ENCODE measurements at regions not wholly inside any gene's neighbourhood (a gene's known extent, or its start where the extent isn't known, plus 50 kb on each side); places are given as distances from the start of the nearest gene placed in this dataset.
A peak's percentile ranks its signal among the peaks of the same experiment; 100 is the strongest.
"Not testable (repeated sequence)": the region's sequence is repeated elsewhere in the genome, so short reads cannot be mapped to it uniquely, and the experiment has no call there.

- no peak overlapping the region for H3K4me3 ChIP-seq (ENCODE audit: low read depth, low read length)
- DNase-seq (ENCODE audit: low read depth) = no peak
Measured at GRCh38 chr13:102538938-102539337, 57.8 kb upstream of the TPP2 start.

- H3K4me3 ChIP-seq (ENCODE audit: low read depth, low read length) = no peak overlapping the region
- no peak for DNase-seq (ENCODE audit: low read depth)
Measured at GRCh38 chr13:102536695-102537485, 59.9 kb upstream of the TPP2 start.

- no peak overlapping the region for H3K4me3 ChIP-seq (ENCODE audit: low read depth, low read length)
- DNase-seq (ENCODE audit: low read depth) = no peak
Measured at GRCh38 chr13:102536196-102536595, 60.6 kb upstream of the TPP2 start.

GRCh38 chr13:102530751-102531150 lies 66.0 kb upstream of the TPP2 start:
- no peak overlapping the region for H3K4me3 ChIP-seq (ENCODE audit: low read depth, low read length)
- no peak for DNase-seq (ENCODE audit: low read depth)

GRCh38 chr13:102522251-102522650 lies 74.5 kb upstream of the TPP2 start:
- not testable (repeated sequence) for DNase-seq (ENCODE audit: low read depth); H3K4me3 ChIP-seq (ENCODE audit: low read depth, low read length)

- no peak for DNase-seq (ENCODE audit: low read depth)
Measured at GRCh38 chr13:102517959-102518358, 78.8 kb upstream of the TPP2 start.

GRCh38 chr13:102510072-102510471 lies 86.7 kb upstream of the TPP2 start:
- DNase-seq (ENCODE audit: low read depth) = no peak
- H3K4me3 ChIP-seq (ENCODE audit: low read depth, low read length) = no peak overlapping the region

More at GRCh38 chr13:102517959-102518358, 78.8 kb upstream of the TPP2 start:
- H3K4me3 ChIP-seq (ENCODE audit: low read depth, low read length) = no peak overlapping the region

GRCh38 chr13:102508411-102508810 lies 88.4 kb upstream of the TPP2 start:
- H3K4me3 ChIP-seq (ENCODE audit: low read depth, low read length) = no peak overlapping the region
- no peak for DNase-seq (ENCODE audit: low read depth)

- no peak for DNase-seq (ENCODE audit: low read depth)
Measured at GRCh38 chr13:102504002-102504401, 92.8 kb upstream of the TPP2 start.

GRCh38 chr13:102495663-102496062 lies 93.8 kb upstream of the FGF14 start:
- DNase-seq (ENCODE audit: low read depth) = no peak
- no peak overlapping the region for H3K4me3 ChIP-seq (ENCODE audit: low read depth, low read length)

More at GRCh38 chr13:102504002-102504401, 92.8 kb upstream of the TPP2 start:
- no peak overlapping the region for H3K4me3 ChIP-seq (ENCODE audit: low read depth, low read length)

GRCh38 chr13:102487330-102487729 lies 85.5 kb upstream of the FGF14 start:
- DNase-seq (ENCODE audit: low read depth) = no peak
- H3K4me3 ChIP-seq (ENCODE audit: low read depth, low read length) = no peak overlapping the region

- DNase-seq (ENCODE audit: low read depth) = peak; percentile 17
- no peak overlapping the region for H3K4me3 ChIP-seq (ENCODE audit: low read depth, low read length)
Measured at GRCh38 chr13:102484329-102484728, 82.5 kb upstream of the FGF14 start.

GRCh38 chr13:102472650-102473049 lies 70.8 kb upstream of the FGF14 start:
- DNase-seq (ENCODE audit: low read depth) = no peak
- H3K4me3 ChIP-seq (ENCODE audit: low read depth, low read length) = no peak overlapping the region

GRCh38 chr13:102470283-102470917 lies 68.6 kb upstream of the FGF14 start:
- no peak overlapping the region for H3K4me3 ChIP-seq (ENCODE audit: low read depth, low read length)
- DNase-seq (ENCODE audit: low read depth) = no peak

- H3K4me3 ChIP-seq (ENCODE audit: low read depth, low read length) = no peak overlapping the region
- DNase-seq (ENCODE audit: low read depth) = no peak
Measured at GRCh38 chr13:102466610-102467190, 64.9 kb upstream of the FGF14 start.

- no peak for DNase-seq (ENCODE audit: low read depth)
- no peak overlapping the region for H3K4me3 ChIP-seq (ENCODE audit: low read depth, low read length)
Measured at GRCh38 chr13:102462570-102462969, 60.7 kb upstream of the FGF14 start.

GRCh38 chr13:102461302-102461701 lies 59.5 kb upstream of the FGF14 start:
- DNase-seq (ENCODE audit: low read depth) = no peak
- H3K4me3 ChIP-seq (ENCODE audit: low read depth, low read length) = no peak overlapping the region

GRCh38 chr13:102460806-102461205 lies 59.0 kb upstream of the FGF14 start:
- no peak for DNase-seq (ENCODE audit: low read depth)
- no peak overlapping the region for H3K4me3 ChIP-seq (ENCODE audit: low read depth, low read length)

GRCh38 chr13:102452836-102453235 lies 51.0 kb upstream of the FGF14 start:
- no peak overlapping the region for H3K4me3 ChIP-seq (ENCODE audit: low read depth, low read length)
- peak; percentile 5 for DNase-seq (ENCODE audit: low read depth)
